Colonic mucosa (tissue), 4 donors: ENCODE measurements at regions not wholly inside any gene's neighbourhood (a gene's known extent, or its start where the extent isn't known, plus 50 kb on each side); places are given as distances from the start of the nearest gene placed in this dataset.
"Not testable (repeated sequence)": the region's sequence is repeated elsewhere in the genome, so short reads cannot be mapped to it uniquely, and the experiment has no call there.

Experiments used
- DNase-seq: peaks from one replicate; pipeline ENCODE4 v3.0.0-alpha.2; 2020
- H3K27ac ChIP-seq: fragments of 200-600 bp; one replicate; pipeline ENCODE4 v1.8.0; 2021
- H3K27me3 ChIP-seq: fragments of 200-600 bp; one replicate; pipeline ENCODE4 v1.8.0; 2021
- H3K36me3 ChIP-seq: fragments of 200-600 bp; one replicate; pipeline ENCODE4 v1.8.0; 2021
- H3K4me1 ChIP-seq: fragments of 200-600 bp; one replicate; pipeline ENCODE4 v1.8.0; 2021; ENCODE audit warnings: mild to moderate bottlenecking
- H3K4me3 ChIP-seq: fragments of 200-600 bp; one replicate; pipeline ENCODE4 v1.8.0; 2021
- H3K9ac ChIP-seq, 2 donors: one replicate each; pipeline ENCODE4 v1.7.0; 2013; ENCODE audit warnings: control low read depth in 2 of 2, low read depth in 2 of 2, low read length in 2 of 2
- H3K9me3 ChIP-seq: fragments of 200-600 bp; one replicate; pipeline ENCODE4 v1.8.0; 2021
- CTCF ChIP-seq: fragments of 200-600 bp; IDR thresholded peaks from one replicate; pipeline ENCODE4 v1.8.0; 2022; ENCODE audit warnings: antibody characterized with exemption, mild to moderate bottlenecking
- intact Hi-C: fragments of 100-400 bp; cut with DNase I; formaldehyde crosslinking; loops from one replicate; pipeline ENCODE4 v1.14.1; 2022
- donor health status: healthy.
- donor health status: DM: no; HTN: no; CAD: no.
- donor health status: DM: no; HTN: no; CAD: no.

GRCh38 chr6:137625100-137625661, 131.0 kb upstream of the OLIG3 start:
- Histone ChIP-seq H3K4me1 (no peaks in the 10 kb centered on the region), H3K36me3 (no peaks in the 10 kb centered on the region), H3K4me3 (no peak overlapping the region), H3K27ac (no peak overlapping the region), H3K9ac (no peak overlapping the region), H3K27me3 (no peaks in the 10 kb centered on the region), H3K9me3 (no peaks in the 10 kb centered on the region)
- intact Hi-C loops: no loop called here
- DNase-seq: no peak
- no peak for TF ChIP-seq CTCF

- H3K9ac ChIP-seq: no peak overlapping the region
- no peak overlapping the region for H3K4me3 ChIP-seq
- TF ChIP-seq CTCF: no peak
- H3K27ac ChIP-seq: no peak overlapping the region
- no peak for DNase-seq
- no peaks in the 10 kb centered on the region for H3K36me3 ChIP-seq
- H3K9me3 ChIP-seq: no peaks in the 10 kb centered on the region
- H3K27me3 ChIP-seq: no peaks in the 10 kb centered on the region
- intact Hi-C loops: no loop called here
- no peaks in the 10 kb centered on the region for H3K4me1 ChIP-seq
These were observed 131.6 kb upstream of the OLIG3 start for GRCh38 chr6:137625808-137626207.

DNA sequence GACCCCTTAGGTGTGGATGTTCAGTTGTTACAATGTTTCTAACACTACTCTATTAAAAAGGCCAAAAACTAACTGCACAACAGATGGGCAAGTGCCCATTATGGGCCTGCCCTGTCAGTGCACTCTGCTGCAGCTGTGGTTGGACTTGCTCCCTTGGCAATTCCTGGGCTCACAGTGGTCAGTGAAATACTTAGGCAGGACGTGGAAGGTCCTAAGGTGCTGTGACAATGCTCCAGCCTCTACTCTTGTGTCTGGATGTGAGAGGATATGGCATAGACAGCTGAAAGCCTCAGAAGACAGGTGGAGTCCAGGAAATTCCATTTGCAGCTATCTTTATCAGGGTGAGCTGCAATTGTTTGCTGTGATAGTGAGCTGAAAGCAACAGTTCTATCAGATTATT, 136.5 kb upstream of the OLIG3 start:
- no peak overlapping the region for H3K27ac ChIP-seq
- intact Hi-C loops: loop anchor here (10.0 kb wide), 2 partner anchors 216 to 286 kb away; no protein-coding TSS in a partner anchor
- no peaks in the 10 kb centered on the region for H3K36me3 ChIP-seq
- H3K9ac ChIP-seq: no peak overlapping the region
- H3K4me1 ChIP-seq: no peaks in the 10 kb centered on the region
- no peak overlapping the region for H3K4me3 ChIP-seq
- TF ChIP-seq CTCF: no peak
- no peak for DNase-seq
- H3K27me3 ChIP-seq: no peaks in the 10 kb centered on the region
- no peaks in the 10 kb centered on the region for H3K9me3 ChIP-seq

- intact Hi-C loops: loop anchor here (10.0 kb wide), 2 partner anchors 217 to 287 kb away; no protein-coding TSS in a partner anchor
- H3K4me3 ChIP-seq: no peak overlapping the region
- TF ChIP-seq CTCF: no peak
- no peaks in the 10 kb centered on the region for H3K9me3 ChIP-seq
- H3K36me3 ChIP-seq: no peaks in the 10 kb centered on the region
- H3K4me1 ChIP-seq: no peaks in the 10 kb centered on the region
- no peak overlapping the region for H3K9ac ChIP-seq
- no peak overlapping the region for H3K27ac ChIP-seq
- DNase-seq: no peak
- no peaks in the 10 kb centered on the region for H3K27me3 ChIP-seq
These were observed 137.1 kb upstream of the OLIG3 start for GRCh38 chr6:137631323-137631722.

GRCh38 chr6:137634177-137634576, 140.0 kb upstream of the OLIG3 start:
- not testable (repeated sequence) for H3K27me3 ChIP-seq, H3K27ac ChIP-seq, H3K36me3 ChIP-seq, H3K4me3 ChIP-seq, DNase-seq, H3K4me1 ChIP-seq, H3K9me3 ChIP-seq, H3K9ac ChIP-seq
- intact Hi-C loops: loop anchor here (10.0 kb wide), 2 partner anchors 219 to 289 kb away; no protein-coding TSS in a partner anchor

DNA sequence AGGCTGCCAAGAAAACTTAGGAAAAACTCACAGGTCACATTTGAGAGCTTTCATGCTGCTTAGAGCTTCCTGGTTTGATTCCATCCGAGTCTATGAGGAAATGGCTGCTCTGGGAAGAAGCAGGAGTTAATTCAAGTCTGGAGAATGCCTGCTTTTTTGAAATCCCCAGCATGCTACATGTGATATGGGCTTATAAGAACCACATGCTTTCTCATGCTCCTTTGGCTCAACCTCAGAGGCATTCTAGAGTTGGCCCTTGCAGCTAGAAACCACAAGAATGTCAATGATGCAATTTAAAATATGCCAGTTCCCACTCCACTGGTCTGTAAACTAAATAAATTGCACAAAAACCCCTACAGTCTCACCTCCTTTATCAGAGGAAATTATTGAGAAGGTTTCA, 142.9 kb upstream of the OLIG3 start:
- intact Hi-C loops: loop anchor here (5.0 to 10.0 kb wide), 3 partner anchors 222 to 555 kb away; no protein-coding TSS in a partner anchor
- Histone ChIP-seq H3K9me3 (no peaks in the 10 kb centered on the region), H3K4me1 (no peaks in the 10 kb centered on the region), H3K9ac (no peak overlapping the region), H3K4me3 (no peak overlapping the region), H3K27me3 (no peaks in the 10 kb centered on the region), H3K36me3 (no peaks in the 10 kb centered on the region), H3K27ac (no peak overlapping the region)
- DNase-seq: no peak
- TF ChIP-seq CTCF: no peak
